ENCODE measurements at regions not wholly inside any gene's neighbourhood (a gene's known extent, or its start where the extent isn't known, plus 50 kb on each side); places are given as distances from the start of the nearest gene placed in this dataset.

DNA sequence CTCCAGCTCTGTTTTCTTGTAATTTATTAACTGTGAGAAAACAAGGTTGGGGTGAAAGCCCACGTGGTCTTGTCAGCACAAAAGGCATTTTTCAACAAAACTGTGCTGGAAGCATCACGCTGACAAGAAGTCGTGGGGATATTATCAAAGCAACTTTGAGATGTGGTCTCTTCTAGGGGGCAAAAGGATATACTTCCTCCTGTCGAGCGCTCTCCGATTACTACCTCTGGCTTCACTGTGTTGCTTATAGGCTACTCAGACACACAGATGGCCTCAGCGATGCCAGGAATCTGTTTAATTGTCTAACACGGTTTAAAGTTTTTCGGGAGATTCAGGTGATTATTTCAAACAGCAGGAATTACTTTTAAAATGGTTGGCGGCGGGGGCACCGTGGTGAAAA lies 275.9 kb upstream of the SOX4 start:
- H3K4me1 ChIP-seq (replicated peaks in 1 of 2): no peaks in the 10 kb centered on the region
- H3K4me3 ChIP-seq: no peak overlapping the region
- no peak for ATAC-seq (replicated peaks in 6 of 8)
- in situ Hi-C loops (cut with MboI; ENCODE audit: low pct_unique_long_range_greater_than_20kb in 2 of 9, low sequenced_read_pairs in 9 of 9, unreplicated experiment in 9 of 9): no loop called here
- no peak overlapping the region for H3K27ac ChIP-seq
- WGBS, 10 experiments: 23 to 100% (median 81%) methylated on average over 2 to 12 of the region's 12 CpGs; no CpG with 5 or more reads in 1 of the 10 experiments

DNA sequence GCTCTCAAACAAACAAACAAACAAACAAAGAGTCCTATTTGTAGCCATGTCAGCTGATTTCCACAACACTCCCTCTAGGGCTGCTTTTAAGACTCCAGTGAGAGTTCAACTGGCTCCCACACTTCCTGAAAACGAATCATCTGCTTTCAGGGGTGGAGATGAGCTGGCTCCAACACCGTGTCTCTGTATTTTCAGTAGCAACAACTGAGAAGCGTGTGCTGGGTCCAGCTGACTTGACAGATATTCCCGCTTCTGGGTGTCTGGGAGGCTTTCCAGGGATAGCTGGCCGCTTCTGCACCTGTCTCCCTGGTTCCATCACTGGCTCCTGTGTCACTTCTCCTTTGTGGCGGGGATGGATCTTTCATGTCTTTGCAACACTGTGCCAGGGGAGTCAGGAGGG lies 272.5 kb upstream of the SOX4 start:
- in situ Hi-C loops (cut with MboI; ENCODE audit: low pct_unique_long_range_greater_than_20kb in 2 of 9, low sequenced_read_pairs in 9 of 9, unreplicated experiment in 9 of 9): no loop called here
- Histone ChIP-seq H3K4me3 (no peak overlapping the region), H3K4me1 (replicated peaks in 1 of 2) (no peaks in the 10 kb centered on the region), H3K27ac (no peak overlapping the region)
- no peak for ATAC-seq (replicated peaks in 6 of 8)
- WGBS, 10 experiments: 0 to 94% (median 93%) methylated on average over 2 to 3 of the region's 6 CpGs; no CpG with 5 or more reads in 7 of the 10 experiments

DNA sequence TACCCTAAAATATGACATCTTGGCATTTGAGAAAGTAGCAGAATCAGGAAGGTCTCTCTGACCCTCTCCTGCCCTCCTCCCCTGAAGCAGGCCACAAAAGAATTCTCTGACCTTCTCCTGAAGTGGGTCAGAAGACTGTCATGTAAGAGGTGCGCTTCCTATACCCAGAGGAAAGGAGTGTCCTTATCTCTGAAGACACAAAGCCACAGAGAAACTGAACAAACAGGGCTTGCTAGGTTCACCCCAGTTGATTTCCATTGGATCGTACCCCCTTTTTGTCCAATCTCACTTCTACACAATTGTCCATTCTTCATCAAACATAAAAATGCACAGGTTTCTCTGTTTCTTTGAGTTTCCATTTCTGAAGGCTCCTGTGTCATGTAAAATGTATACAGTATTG lies 272.0 kb upstream of the SOX4 start:
- in situ Hi-C loops (cut with MboI; ENCODE audit: low pct_unique_long_range_greater_than_20kb in 2 of 9, low sequenced_read_pairs in 9 of 9, unreplicated experiment in 9 of 9): no loop called here
- WGBS, 10 experiments: 67 to 100% (median 86%) methylated on average over 1 to 2 of the region's 2 CpGs; no CpG with 5 or more reads in 1 of the 10 experiments
- no peak overlapping the region for H3K4me3 ChIP-seq
- ATAC-seq (replicated peaks in 6 of 8): no peak
- H3K4me1 ChIP-seq (replicated peaks in 1 of 2): no peaks in the 10 kb centered on the region
- H3K27ac ChIP-seq: no peak overlapping the region

DNA sequence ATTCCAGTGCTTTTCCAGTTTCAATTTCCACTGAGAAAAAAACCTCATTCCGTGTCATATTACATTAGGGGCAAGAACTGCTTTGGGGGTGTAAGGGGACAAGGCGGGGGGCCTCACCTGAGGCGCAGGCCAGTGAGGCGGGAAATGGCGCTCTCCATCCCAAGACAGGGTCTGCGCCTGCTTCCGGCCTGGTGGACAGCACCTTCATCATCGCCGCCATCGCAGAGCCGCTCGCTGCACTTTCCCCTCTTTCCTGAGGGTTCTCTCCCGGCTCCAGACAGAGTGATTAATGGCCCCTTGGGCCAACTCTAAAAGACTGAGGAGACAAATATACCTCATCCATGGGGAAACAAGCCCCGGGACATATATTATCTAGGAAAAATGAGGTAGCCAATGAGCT lies 270.0 kb upstream of the SOX4 start:
- in situ Hi-C loops (cut with MboI; ENCODE audit: low pct_unique_long_range_greater_than_20kb in 2 of 9, low sequenced_read_pairs in 9 of 9, unreplicated experiment in 9 of 9): no loop called here
- H3K4me3 ChIP-seq: no peak overlapping the region
- ATAC-seq (replicated peaks in 6 of 8): peak in 5 of 8 experiments; percentile 76 to 99 (median 87)
- H3K4me1 ChIP-seq (replicated peaks in 1 of 2): no peaks in the 10 kb centered on the region
- WGBS, 10 experiments: 50 to 100% (median 76%) methylated on average over 1 to 7 of the region's 14 CpGs; no CpG with 5 or more reads in 4 of the 10 experiments
- H3K27ac ChIP-seq: no peak overlapping the region

DNA sequence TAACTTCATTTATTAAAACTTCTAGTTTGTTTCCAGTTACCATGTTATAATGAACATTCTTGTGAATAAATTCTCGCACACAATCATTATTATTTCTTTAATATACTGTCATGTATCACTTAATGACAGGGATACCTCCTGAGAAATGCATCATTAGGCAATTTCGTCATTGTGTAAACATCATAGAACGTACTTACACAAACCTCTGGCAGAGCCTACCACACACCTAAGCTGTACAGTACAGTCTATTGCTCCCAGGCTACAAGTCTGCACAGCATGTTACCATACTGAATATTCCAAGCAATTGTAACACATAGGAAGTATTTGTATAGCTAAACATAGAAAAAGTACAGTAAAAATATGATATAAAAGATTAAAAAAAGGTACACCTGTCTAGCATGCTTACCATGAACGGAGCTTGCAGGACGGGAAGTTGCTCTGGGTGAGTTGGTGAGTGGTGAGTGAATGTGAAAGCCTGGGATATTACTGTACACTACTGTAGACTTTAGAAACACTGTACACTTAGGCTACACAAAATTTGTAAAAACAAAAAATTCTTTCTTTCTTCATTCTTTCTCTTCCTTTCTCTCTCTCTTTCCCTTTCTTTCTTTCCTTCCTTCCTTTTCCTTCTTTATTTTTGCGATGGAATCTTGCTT lies 268.2 kb upstream of the SOX4 start:
- 71 to 100% (median 90%) methylated on average over 2 to 6 of the region's 6 CpGs for WGBS, 10 experiments
- Histone ChIP-seq H3K27ac (no peak overlapping the region), H3K4me1 (replicated peaks in 1 of 2) (no peaks in the 10 kb centered on the region), H3K4me3 (no peak overlapping the region)
- in situ Hi-C loops (cut with MboI; ENCODE audit: low pct_unique_long_range_greater_than_20kb in 2 of 9, low sequenced_read_pairs in 9 of 9, unreplicated experiment in 9 of 9): no loop called here
- ATAC-seq (replicated peaks in 6 of 8): no peak

DNA sequence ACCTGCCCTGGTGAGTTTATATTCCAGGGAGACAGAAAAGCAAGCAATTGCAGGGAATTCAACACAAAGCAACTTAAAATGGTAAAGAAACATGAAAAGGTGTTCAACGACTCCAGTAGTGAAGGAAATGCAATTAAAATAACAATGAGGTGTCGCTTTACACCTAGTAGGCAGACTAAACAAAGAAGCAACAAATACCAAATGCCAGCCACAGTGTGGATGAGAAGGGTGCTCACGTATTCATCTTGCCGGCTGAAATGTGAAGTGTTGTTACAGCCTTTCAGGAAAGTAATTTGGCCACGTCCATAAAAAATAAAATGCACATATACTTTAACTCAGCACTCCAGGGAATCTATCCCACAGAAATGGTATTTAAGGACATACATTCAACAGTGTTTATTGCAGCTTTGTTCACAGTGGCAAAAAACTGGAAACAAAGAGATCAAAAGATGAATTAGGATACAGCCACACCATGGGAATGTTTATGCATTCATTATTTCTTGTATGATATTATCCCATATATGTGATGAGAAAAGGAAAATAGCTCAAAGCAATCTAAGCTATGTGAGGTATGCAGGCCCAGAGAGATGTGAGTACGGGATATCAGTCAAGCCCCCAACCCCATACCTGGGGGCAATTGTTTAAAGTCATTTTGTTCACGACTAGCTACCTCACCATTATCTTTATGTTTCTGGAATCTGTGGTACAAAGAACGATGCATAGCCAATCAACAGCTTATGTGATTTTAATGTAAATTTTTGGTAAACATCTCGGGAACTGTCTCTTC lies 266.0 kb upstream of the SOX4 start:
- ATAC-seq (replicated peaks in 6 of 8): peak in 1 of 8 experiments; percentile 57
- 35 to 79% (median 51%) methylated on average over 2 to 8 of the region's 9 CpGs for WGBS, 10 experiments
- H3K4me3 ChIP-seq: no peak overlapping the region
- in situ Hi-C loops (cut with MboI; ENCODE audit: low pct_unique_long_range_greater_than_20kb in 2 of 9, low sequenced_read_pairs in 9 of 9, unreplicated experiment in 9 of 9): no loop called here
- H3K27ac ChIP-seq: no peak overlapping the region
- H3K4me1 ChIP-seq (replicated peaks in 1 of 2): no peaks in the 10 kb centered on the region

DNA sequence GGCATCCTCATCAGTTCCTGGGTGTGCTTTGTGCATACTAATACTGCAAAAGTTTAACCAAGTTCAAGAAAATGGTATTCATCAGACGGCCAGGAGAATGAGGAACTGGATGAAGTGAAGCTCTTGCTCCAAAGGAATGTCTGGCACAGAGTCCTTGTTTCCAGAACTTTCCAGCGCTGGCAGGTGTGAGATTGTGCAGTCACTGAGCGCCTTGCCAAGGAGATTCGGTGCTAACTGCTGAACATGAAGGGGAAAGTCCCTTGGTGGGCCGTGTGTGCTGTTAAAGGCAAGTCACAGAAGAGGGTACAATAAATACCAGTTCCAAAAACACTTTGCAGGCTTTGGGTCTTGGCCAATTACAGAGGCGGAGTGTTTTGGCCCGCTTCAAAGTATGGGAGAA lies 262.3 kb upstream of the SOX4 start:
- Histone ChIP-seq H3K4me1 (replicated peaks in 1 of 2) (peaks cover 0 to 6% of the 10 kb centered on the region in 2 donors), H3K4me3 (no peak overlapping the region), H3K27ac (no peak overlapping the region)
- in situ Hi-C loops (cut with MboI; ENCODE audit: low pct_unique_long_range_greater_than_20kb in 2 of 9, low sequenced_read_pairs in 9 of 9, unreplicated experiment in 9 of 9): no loop called here
- ATAC-seq (replicated peaks in 6 of 8): no peak
- WGBS, 10 experiments: 17 to 100% (median 62%) methylated on average over 1 to 7 of the region's 7 CpGs; no CpG with 5 or more reads in 1 of the 10 experiments

DNA sequence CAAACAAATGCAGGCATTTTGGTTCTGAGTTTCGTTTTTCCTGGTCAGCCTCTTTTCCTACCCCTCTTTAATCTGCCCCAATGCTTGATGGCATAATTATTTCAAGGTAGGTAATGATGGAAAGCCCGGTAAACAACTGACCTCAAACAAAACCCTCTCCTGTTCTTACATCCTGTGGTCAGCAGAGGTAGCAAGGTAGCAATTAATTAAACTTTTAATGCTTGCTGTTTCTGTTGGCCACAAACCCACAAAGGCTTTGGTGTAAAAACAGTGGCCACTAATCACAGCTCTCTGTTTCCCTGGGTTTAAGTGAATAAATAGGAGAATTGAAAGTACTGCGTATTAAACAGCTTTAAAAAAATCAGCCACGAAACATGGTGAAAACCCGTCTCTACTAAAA lies 261.5 kb upstream of the SOX4 start:
- Histone ChIP-seq H3K4me1 (replicated peaks in 1 of 2) (peaks cover 0 to 6% of the 10 kb centered on the region in 2 donors), H3K4me3 (no peak overlapping the region), H3K27ac (no peak overlapping the region)
- ATAC-seq (replicated peaks in 6 of 8): no peak
- in situ Hi-C loops (cut with MboI; ENCODE audit: low pct_unique_long_range_greater_than_20kb in 2 of 9, low sequenced_read_pairs in 9 of 9, unreplicated experiment in 9 of 9): no loop called here
- WGBS, 10 experiments: 72 to 100% (median 94%) methylated on average over 1 to 5 of the region's 5 CpGs; no CpG with 5 or more reads in 3 of the 10 experiments

DNA sequence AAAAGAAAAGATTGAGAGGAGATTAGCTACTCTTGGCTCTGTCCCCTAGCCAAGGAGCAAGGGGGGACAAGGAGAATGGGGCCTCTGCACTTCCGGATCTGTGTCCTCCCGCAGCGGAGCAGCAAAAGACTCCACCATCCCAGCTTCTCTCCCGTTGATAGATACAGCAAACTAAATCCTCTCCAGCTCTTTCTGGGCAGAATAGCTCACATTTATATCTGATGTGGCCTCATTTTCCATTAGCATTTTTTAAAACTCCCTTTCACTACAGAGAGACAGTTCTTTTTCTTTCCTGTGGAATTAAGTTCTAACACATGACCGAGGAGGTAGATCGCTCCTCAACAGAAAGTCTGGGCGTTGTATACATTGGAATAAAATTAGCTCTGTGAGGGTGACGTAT lies 260.9 kb upstream of the SOX4 start:
- H3K4me3 ChIP-seq: no peak overlapping the region
- 77 to 100% (median 95%) methylated on average over 1 to 8 of the region's 8 CpGs for WGBS, 10 experiments
- no peak for ATAC-seq (replicated peaks in 6 of 8)
- peaks cover 0 to 6% of the 10 kb centered on the region in 2 donors for H3K4me1 ChIP-seq (replicated peaks in 1 of 2)
- no peak overlapping the region for H3K27ac ChIP-seq
- in situ Hi-C loops (cut with MboI; ENCODE audit: low pct_unique_long_range_greater_than_20kb in 2 of 9, low sequenced_read_pairs in 9 of 9, unreplicated experiment in 9 of 9): no loop called here

DNA sequence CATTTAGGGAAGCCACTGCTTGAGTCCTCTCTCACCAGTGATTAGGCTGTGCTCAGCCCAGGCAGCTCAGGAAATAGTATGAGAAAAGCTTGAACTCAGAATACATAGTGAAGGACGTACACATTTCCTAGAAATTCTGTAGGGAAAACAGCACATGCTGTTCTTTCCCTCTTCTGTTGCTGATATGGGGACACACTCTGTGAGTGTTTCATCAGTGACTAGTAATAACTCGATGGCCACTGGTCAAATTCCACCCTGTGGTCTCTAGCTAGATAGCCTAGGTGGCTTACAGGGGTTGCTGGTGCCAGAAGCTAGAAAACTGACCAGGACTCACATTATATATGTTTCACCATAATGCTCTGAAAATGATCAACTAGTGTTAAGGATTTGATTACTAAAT lies 259.8 kb upstream of the SOX4 start:
- Histone ChIP-seq H3K4me3 (no peak overlapping the region), H3K27ac (no peak overlapping the region), H3K4me1 (replicated peaks in 1 of 2) (peaks cover 0 to 6% of the 10 kb centered on the region in 2 donors)
- ATAC-seq (replicated peaks in 6 of 8): no peak
- WGBS, 10 experiments: 29 to 100% (median 72%) methylated on average over 1 to 2 of the region's 2 CpGs; no CpG with 5 or more reads in 3 of the 10 experiments
- in situ Hi-C loops (cut with MboI; ENCODE audit: low pct_unique_long_range_greater_than_20kb in 2 of 9, low sequenced_read_pairs in 9 of 9, unreplicated experiment in 9 of 9): no loop called here

DNA sequence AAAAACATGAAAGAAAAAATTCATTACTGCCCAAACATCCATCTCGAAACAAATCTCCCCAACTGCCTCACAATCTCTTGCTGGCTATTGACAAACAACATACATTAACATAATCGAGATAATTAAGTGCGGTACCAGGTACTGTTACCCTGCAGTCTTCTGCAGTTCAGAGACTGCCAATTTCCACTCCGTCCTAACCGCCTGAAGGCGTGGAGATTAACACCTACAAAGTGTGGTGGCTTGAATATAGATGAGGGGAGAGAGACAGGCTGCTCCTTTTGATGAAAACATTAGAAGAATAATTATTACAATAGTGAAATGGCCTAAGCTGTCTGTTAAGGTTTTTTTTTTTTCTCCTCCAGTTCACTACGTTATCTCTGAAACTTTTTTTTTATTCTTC lies 258.9 kb upstream of the SOX4 start:
- no peak overlapping the region for H3K27ac ChIP-seq
- WGBS, 10 experiments: 17 to 100% (median 91%) methylated on average over 1 to 6 of the region's 7 CpGs
- no peak overlapping the region for H3K4me3 ChIP-seq
- peaks cover 0 to 6% of the 10 kb centered on the region in 2 donors for H3K4me1 ChIP-seq (replicated peaks in 1 of 2)
- in situ Hi-C loops (cut with MboI; ENCODE audit: low pct_unique_long_range_greater_than_20kb in 2 of 9, low sequenced_read_pairs in 9 of 9, unreplicated experiment in 9 of 9): no loop called here
- ATAC-seq (replicated peaks in 6 of 8): no peak

DNA sequence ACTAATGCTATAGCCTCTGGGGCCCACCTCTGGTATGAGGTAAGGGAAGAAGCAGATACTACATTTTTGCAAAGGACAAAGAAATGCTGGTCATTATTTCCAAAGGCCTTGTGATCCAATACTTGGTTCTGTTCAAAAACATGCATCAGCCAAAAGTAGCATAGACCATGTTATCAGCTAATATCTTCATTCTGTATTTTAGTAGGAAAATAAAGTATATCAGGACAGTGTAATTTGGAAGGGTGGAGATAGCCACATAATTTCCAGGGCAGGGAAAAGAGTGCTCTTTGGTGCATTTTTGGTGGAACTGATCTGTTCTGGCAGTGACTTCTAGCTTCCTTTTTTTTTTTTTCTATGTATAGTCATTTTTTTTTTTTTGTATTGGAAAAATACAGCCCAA lies 258.0 kb upstream of the SOX4 start:
- in situ Hi-C loops (cut with MboI; ENCODE audit: low pct_unique_long_range_greater_than_20kb in 2 of 9, low sequenced_read_pairs in 9 of 9, unreplicated experiment in 9 of 9): no loop called here
- ATAC-seq (replicated peaks in 6 of 8): no peak
- H3K4me3 ChIP-seq: no peak overlapping the region
- no peak overlapping the region for H3K27ac ChIP-seq
- peaks cover 0 to 6% of the 10 kb centered on the region in 2 donors for H3K4me1 ChIP-seq (replicated peaks in 1 of 2)

DNA sequence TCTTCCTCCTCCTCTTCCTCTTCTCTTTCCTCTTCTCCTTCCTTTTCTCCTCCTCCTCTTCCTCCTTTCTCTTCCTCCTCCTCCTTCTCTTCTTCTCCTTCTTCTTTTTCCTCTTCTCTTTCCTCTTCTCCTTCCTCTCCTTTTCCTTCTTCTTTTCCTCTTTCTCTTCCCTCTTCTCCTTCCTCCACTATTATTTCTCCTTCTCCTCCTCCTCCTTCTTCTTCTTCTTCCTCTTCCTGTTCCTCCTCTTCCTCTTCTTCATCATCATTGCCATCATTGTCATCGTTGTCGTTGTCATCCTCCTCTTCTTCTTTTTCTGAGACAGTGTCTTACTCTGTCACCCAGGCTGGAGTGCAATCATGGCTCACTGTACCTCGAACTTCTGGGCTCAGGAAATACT lies 256.3 kb upstream of the SOX4 start:
- peaks cover 0 to 6% of the 10 kb centered on the region in 2 donors for H3K4me1 ChIP-seq (replicated peaks in 1 of 2)
- H3K4me3 ChIP-seq: no peak overlapping the region
- no peak overlapping the region for H3K27ac ChIP-seq
- in situ Hi-C loops (cut with MboI; ENCODE audit: low pct_unique_long_range_greater_than_20kb in 2 of 9, low sequenced_read_pairs in 9 of 9, unreplicated experiment in 9 of 9): no loop called here
- no peak for ATAC-seq (replicated peaks in 6 of 8)
- 18 to 100% (median 61%) methylated on average over 1 to 3 of the region's 3 CpGs for WGBS, 10 experiments

DNA sequence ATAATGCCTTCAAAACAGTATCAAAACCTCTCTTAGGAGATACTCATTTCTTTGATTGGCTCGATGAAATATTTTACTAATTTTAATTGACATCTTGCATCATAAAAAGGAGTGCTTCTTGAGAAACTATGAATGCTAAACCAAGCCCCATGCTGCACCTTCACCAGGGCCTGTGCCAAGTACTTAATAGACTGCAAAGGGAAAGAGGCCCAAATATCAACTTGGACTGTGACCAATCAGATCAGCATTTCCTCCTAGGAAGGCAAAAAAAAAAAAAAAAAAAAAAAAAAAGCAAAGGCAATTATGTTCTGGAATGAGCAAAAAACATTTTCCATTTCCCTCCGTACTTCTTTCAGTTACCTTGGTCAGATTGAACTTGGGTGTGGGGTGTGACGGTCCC lies 253.0 kb upstream of the SOX4 start:
- ATAC-seq (replicated peaks in 6 of 8): no peak
- no peak overlapping the region for H3K4me3 ChIP-seq
- in situ Hi-C loops (cut with MboI; ENCODE audit: low pct_unique_long_range_greater_than_20kb in 2 of 9, low sequenced_read_pairs in 9 of 9, unreplicated experiment in 9 of 9): no loop called here
- WGBS, 10 experiments: 0 to 100% (median 86%) methylated on average over 1 to 3 of the region's 3 CpGs; no CpG with 5 or more reads in 1 of the 10 experiments
- no peak overlapping the region for H3K27ac ChIP-seq
- peaks cover 0 to 2% of the 10 kb centered on the region in 2 donors for H3K4me1 ChIP-seq (replicated peaks in 1 of 2)
